Esophagus squamous epithelium (tissue), 4 donors: ENCODE measurements at regions not wholly inside any gene's neighbourhood (a gene's known extent, or its start where the extent isn't known, plus 50 kb on each side); places are given as distances from the start of the nearest gene placed in this dataset.

Experiments used
- POLR2A ChIP-seq, 4 donors: fragments of 450-650 bp; IDR thresholded peaks; one replicate each; pipeline ENCODE4 v1.6.1; 2017; ENCODE audit warnings: antibody characterized with exemption in 4 of 4, mild to moderate bottlenecking in 4 of 4, moderate library complexity in 3 of 4
- TF ChIP-seq, protein P1 (sequence below), 6 experiments: fragments of 450-650 bp in 4 of 6; fragments of 200-600 bp in 2 of 6; sonication (generic) in 2 of 6; IDR thresholded peaks; one replicate each; pipeline ENCODE4 v1.5.1; 2016 to 2019; ENCODE audit warnings: antibody characterized with exemption in 6 of 6, mild to moderate bottlenecking in 4 of 6, moderate library complexity in 4 of 6

DNA sequence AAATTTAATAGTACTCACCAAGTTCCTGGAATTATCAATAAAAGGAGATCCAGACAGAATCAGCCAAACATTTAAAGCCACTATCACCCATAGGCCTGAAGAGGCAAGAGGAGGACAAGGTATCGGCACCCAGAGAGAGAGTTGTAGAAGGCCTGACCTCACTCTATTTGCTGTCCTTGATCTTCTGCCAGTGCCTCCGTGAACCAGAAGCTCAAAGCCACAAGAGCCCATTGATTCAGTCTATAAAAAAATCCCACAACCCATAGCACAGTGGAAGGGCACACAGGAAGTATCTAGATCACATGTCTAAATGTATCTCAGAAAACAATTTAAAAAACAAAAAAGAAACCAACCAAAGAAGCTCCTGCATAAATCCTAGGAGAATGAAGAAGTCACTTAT, 68.6 kb upstream of the FAM174B start:
- TF ChIP-seq POLR2A (IDR thresholded peaks at IDR 0.05), result no peak
- TF ChIP-seq, protein P1, sequence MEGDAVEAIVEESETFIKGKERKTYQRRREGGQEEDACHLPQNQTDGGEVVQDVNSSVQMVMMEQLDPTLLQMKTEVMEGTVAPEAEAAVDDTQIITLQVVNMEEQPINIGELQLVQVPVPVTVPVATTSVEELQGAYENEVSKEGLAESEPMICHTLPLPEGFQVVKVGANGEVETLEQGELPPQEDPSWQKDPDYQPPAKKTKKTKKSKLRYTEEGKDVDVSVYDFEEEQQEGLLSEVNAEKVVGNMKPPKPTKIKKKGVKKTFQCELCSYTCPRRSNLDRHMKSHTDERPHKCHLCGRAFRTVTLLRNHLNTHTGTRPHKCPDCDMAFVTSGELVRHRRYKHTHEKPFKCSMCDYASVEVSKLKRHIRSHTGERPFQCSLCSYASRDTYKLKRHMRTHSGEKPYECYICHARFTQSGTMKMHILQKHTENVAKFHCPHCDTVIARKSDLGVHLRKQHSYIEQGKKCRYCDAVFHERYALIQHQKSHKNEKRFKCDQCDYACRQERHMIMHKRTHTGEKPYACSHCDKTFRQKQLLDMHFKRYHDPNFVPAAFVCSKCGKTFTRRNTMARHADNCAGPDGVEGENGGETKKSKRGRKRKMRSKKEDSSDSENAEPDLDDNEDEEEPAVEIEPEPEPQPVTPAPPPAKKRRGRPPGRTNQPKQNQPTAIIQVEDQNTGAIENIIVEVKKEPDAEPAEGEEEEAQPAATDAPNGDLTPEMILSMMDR (IDR thresholded peaks at IDR 0.05), result no peak
